ENCODE measurements at regions not wholly inside any gene's neighbourhood (a gene's known extent, or its start where the extent isn't known, plus 50 kb on each side); places are given as distances from the start of the nearest gene placed in this dataset.

DNA sequence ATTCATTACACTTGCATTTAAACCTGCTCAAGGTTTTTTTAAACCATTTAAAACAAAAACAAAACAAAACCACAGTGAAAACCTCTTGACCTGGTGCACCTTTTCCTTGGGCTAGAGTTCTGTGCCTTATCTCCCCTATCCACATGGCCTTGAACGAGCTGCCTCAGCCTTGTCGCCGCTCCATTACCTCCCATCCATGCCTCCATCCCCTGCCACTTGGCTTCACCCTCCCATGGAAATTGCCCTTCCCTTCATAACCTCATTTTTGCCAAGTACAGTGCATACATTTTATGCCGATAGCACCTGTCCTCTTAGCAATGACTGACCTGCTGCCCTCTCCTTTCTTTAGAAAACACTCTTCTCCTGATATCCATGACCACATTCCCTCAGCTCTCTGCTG is 188.6 kb upstream of the ASIC2 start:
- Mint-ChIP-seq H3K4me1 (no peaks in the 10 kb centered on the region), H3K9me3 (ENCODE audit: insufficient read depth) (no peaks in the 10 kb centered on the region), H3K27ac (no peak overlapping the region), H3K27me3 (no peaks in the 10 kb centered on the region), H3K4me3 (no peak overlapping the region)
- Histone ChIP-seq H3K79me2 (ENCODE audit: control insufficient read depth, insufficient read depth, low read length) (no peaks in the 10 kb centered on the region), H3K4me2 (replicated peaks; ENCODE audit: low read depth, low read length, poor library complexity, severe bottlenecking) (no peak overlapping the region), H4K20me1 (ENCODE audit: control insufficient read depth, insufficient read depth, low read length, poor library complexity, severe bottlenecking) (no peaks in the 10 kb centered on the region), H3K4me1 (ENCODE audit: control insufficient read depth in 2 of 2, insufficient read depth in 2 of 2, low read length in 2 of 2) (no peaks in the 10 kb centered on the region), H3K9ac (ENCODE audit: low read length) (no peak overlapping the region), H3K27me3 (replicated peaks in 1 of 4; ENCODE audit: control extremely low read depth in 1 of 4, control insufficient read depth in 3 of 4, insufficient read depth in 4 of 4, low read length in 3 of 4) (no peaks in the 10 kb centered on the region), H3K9me3 (ENCODE audit: control extremely low read depth in 1 of 3, control insufficient read depth in 2 of 3, insufficient read depth in 1 of 3, low read length in 2 of 3) (peaks cover 0 to 5% (median 0%) of the 10 kb centered on the region in 3 donors), H2AFZ (ENCODE audit: insufficient read depth, low read depth, low read length, poor library complexity, severe bottlenecking) (no peak overlapping the region), H3K36me3 (replicated peaks in 1 of 2; ENCODE audit: control extremely low read depth in 1 of 2, control insufficient read depth in 1 of 2, extremely low read depth in 1 of 2, insufficient read depth in 2 of 2, low read length in 1 of 2) (no peaks in the 10 kb centered on the region), H3K4me3 (ENCODE audit: control extremely low read depth in 1 of 5, extremely low read depth in 1 of 5, insufficient read depth in 1 of 5, low read depth in 2 of 5, low read length in 4 of 5) (no peak overlapping the region), H3K27ac (ENCODE audit: low read length in 2 of 2) (no peak overlapping the region)
- TF ChIP-seq CTCF (IDR thresholded peaks at IDR 0.05) (no peak), EZH2 (IDR thresholded peaks at IDR 0.05; ENCODE audit: borderline replicate concordance, insufficient read depth, low read depth, low read length, poor library complexity, severe bottlenecking) (no peak)
- ATAC-seq (ENCODE audit: low read depth) (no peak), DNase-seq (no peak)
- intact Hi-C loops (cut with micrococcal nuclease): no loop called here
- ChIA-PET CTCF (no interaction called here), POLR2A (no interaction called here)
- 56% methylated on average over 4 of the region's 4 CpGs for WGBS (ENCODE audit: insufficient coverage)

- Mint-ChIP-seq H3K27me3 (no peaks in the 10 kb centered on the region), H3K27ac (no peak overlapping the region), H3K4me3 (no peak overlapping the region), H3K4me1 (no peaks in the 10 kb centered on the region), H3K9me3 (ENCODE audit: insufficient read depth) (no peaks in the 10 kb centered on the region)
- Histone ChIP-seq H4K20me1 (ENCODE audit: control insufficient read depth, insufficient read depth, low read length, poor library complexity, severe bottlenecking) (no peaks in the 10 kb centered on the region), H2AFZ (ENCODE audit: insufficient read depth, low read depth, low read length, poor library complexity, severe bottlenecking) (no peak overlapping the region), H3K27me3 (replicated peaks in 1 of 4; ENCODE audit: control extremely low read depth in 1 of 4, control insufficient read depth in 3 of 4, insufficient read depth in 4 of 4, low read length in 3 of 4) (no peaks in the 10 kb centered on the region), H3K9ac (ENCODE audit: low read length) (no peak overlapping the region), H3K36me3 (replicated peaks in 1 of 2; ENCODE audit: control extremely low read depth in 1 of 2, control insufficient read depth in 1 of 2, extremely low read depth in 1 of 2, insufficient read depth in 2 of 2, low read length in 1 of 2) (no peaks in the 10 kb centered on the region), H3K4me2 (replicated peaks; ENCODE audit: low read depth, low read length, poor library complexity, severe bottlenecking) (no peak overlapping the region), H3K4me1 (ENCODE audit: control insufficient read depth in 2 of 2, insufficient read depth in 2 of 2, low read length in 2 of 2) (no peaks in the 10 kb centered on the region), H3K4me3 (ENCODE audit: control extremely low read depth in 1 of 5, extremely low read depth in 1 of 5, insufficient read depth in 1 of 5, low read depth in 2 of 5, low read length in 4 of 5) (no peak overlapping the region), H3K79me2 (ENCODE audit: control insufficient read depth, insufficient read depth, low read length) (no peaks in the 10 kb centered on the region), H3K27ac (ENCODE audit: low read length in 2 of 2) (no peak overlapping the region), H3K9me3 (ENCODE audit: control extremely low read depth in 1 of 3, control insufficient read depth in 2 of 3, insufficient read depth in 1 of 3, low read length in 2 of 3) (peaks cover 0 to 5% (median 0%) of the 10 kb centered on the region in 3 donors)
- intact Hi-C loops (cut with micrococcal nuclease): no loop called here
- DNase-seq (no peak), ATAC-seq (ENCODE audit: low read depth) (no peak)
- CTCF ChIA-PET: no interaction called here
- POLR2A ChIA-PET: no interaction called here
- TF ChIP-seq CTCF (IDR thresholded peaks at IDR 0.05) (no peak), EZH2 (IDR thresholded peaks at IDR 0.05; ENCODE audit: borderline replicate concordance, insufficient read depth, low read depth, low read length, poor library complexity, severe bottlenecking) (no peak)
- 100% methylated on average over 1 of the region's 4 CpGs for WGBS (ENCODE audit: insufficient coverage)
Observed at GRCh38 chr17:33482636-33483035, 189.5 kb upstream of the ASIC2 start.
